H1 (cell line): ENCODE measurements at regions not wholly inside any gene's neighbourhood (a gene's known extent, or its start where the extent isn't known, plus 50 kb on each side); places are given as distances from the start of the nearest gene placed in this dataset.
A peak's percentile ranks its signal among the peaks of the same experiment; 100 is the strongest.

Experiments used
- CTCF ChIA-PET: fragments of 300-600 bp; sonication (Branson Sonifier 250); formaldehyde crosslinking; loops from one replicate; lab custom pipeline; 2021; ENCODE audit not compliant: partially characterized antibody; lab: Charles Lee
- POLR2A ChIA-PET: fragments of 300-600 bp; sonication (Branson Sonifier 250); formaldehyde crosslinking; loops from one replicate; lab custom pipeline; 2021; ENCODE audit warnings: inconsistent platforms; ENCODE audit not compliant: partially characterized antibody; lab: Charles Lee
- DNase-seq, 2 experiments: peaks; one replicate each; pipeline versions ENCODE4 v3.0.0 to v3.0.0-alpha.2; 2010 to 2022; ENCODE audit warnings: low spot score in 2 of 2, low read depth in 1 of 2, mixed read lengths in 1 of 2
- FAIRE-seq: peaks from 2 replicates; lab custom pipeline; 2011; peaks lifted over from hg19 to GRCh38; lab: Jason Lieb, UNC
- H2AFZ ChIP-seq: 2 replicates; pipeline ENCODE4 v1.8.1; 2012; ENCODE audit warnings: low read length, inconsistent platforms
- H2AK5ac ChIP-seq: 2 replicates; pipeline ENCODE4 v1.6.1; 2013; ENCODE audit warnings: low read depth, low read length
- H2BK120ac ChIP-seq: replicated peaks from 2 replicates; pipeline ENCODE3; 2013; ENCODE audit warnings: low read depth, low read length, inconsistent platforms
- H2BK12ac ChIP-seq: 2 replicates; pipeline ENCODE4 v1.6.1; 2013; ENCODE audit warnings: low read depth, low read length
- H2BK15ac ChIP-seq: 2 replicates; pipeline ENCODE4 v1.6.1; 2013; ENCODE audit warnings: low read length
- H2BK20ac ChIP-seq: 2 replicates; pipeline ENCODE4 v1.6.1; 2013; ENCODE audit warnings: low read length
- H2BK5ac ChIP-seq: 2 replicates; pipeline ENCODE4 v1.6.1; 2013; ENCODE audit warnings: low read depth, low read length
- H3K14ac ChIP-seq: 2 replicates; pipeline ENCODE4 v1.6.1; 2013; ENCODE audit warnings: inconsistent platforms; ENCODE audit not compliant: insufficient read length
- H3K18ac ChIP-seq: 2 replicates; pipeline ENCODE4 v1.6.1; 2013; ENCODE audit warnings: low read length; ENCODE audit errors: extremely low read depth
- H3K23ac ChIP-seq: 2 replicates; pipeline ENCODE4 v1.6.1; 2013; ENCODE audit warnings: inconsistent platforms; ENCODE audit not compliant: insufficient read length
- H3K23me2 ChIP-seq: 2 replicates; pipeline ENCODE4 v1.6.1; 2013; ENCODE audit warnings: low read depth, low read length
- H3K27ac ChIP-seq: 2 replicates; pipeline ENCODE4 v1.6.1; 2011; ENCODE audit warnings: low read depth, low read length, inconsistent platforms
- H3K27me3 ChIP-seq, 4 experiments: replicated peaks in 1 of 4; 1 replicate in 1 of 4; 2 replicates in 3 of 4; pipeline versions ENCODE4 v1.6.1 to v1.8.1; 2011 to 2013; ENCODE audit warnings: low read length in 3 of 4, mild to moderate bottlenecking in 3 of 4, inconsistent platforms in 2 of 4, mixed read lengths in 2 of 4, moderate library complexity in 1 of 4; ENCODE audit not compliant: control insufficient read depth in 3 of 4, insufficient read depth in 3 of 4; ENCODE audit errors: extremely low read depth in 1 of 4
- H3K36me3 ChIP-seq, 4 experiments: 2 replicates each; pipeline versions ENCODE4 v1.6.1 to v1.8.1; 2011 to 2013; ENCODE audit warnings: mild to moderate bottlenecking in 4 of 4, low read length in 3 of 4, moderate library complexity in 2 of 4, control low read depth in 1 of 4, inconsistent platforms in 1 of 4; ENCODE audit not compliant: insufficient read depth in 4 of 4, control insufficient read depth in 2 of 4
- H3K4ac ChIP-seq: replicated peaks from 2 replicates; pipeline ENCODE3; 2013; ENCODE audit warnings: low read length, low read depth, mixed read lengths, inconsistent platforms; ENCODE audit not compliant: insufficient read length
- H3K4me1 ChIP-seq, 4 experiments: replicated peaks in 1 of 4; 1 replicate in 1 of 4; 2 replicates in 3 of 4; pipeline versions ENCODE4 v1.6.1 to v1.8.1; 2011 to 2013; ENCODE audit warnings: low read length in 3 of 4, inconsistent platforms in 2 of 4, mixed read lengths in 1 of 4; ENCODE audit not compliant: insufficient read depth in 4 of 4, control insufficient read depth in 3 of 4
- H3K4me2 ChIP-seq, 2 experiments: 2 replicates each; pipeline versions ENCODE4 v1.6.1 to v1.8.1; 2011 to 2013; ENCODE audit warnings: low read depth in 2 of 2, low read length in 2 of 2, control low read depth in 1 of 2, inconsistent platforms in 1 of 2, mild to moderate bottlenecking in 1 of 2; ENCODE audit not compliant: insufficient read depth in 1 of 2
- H3K4me3 ChIP-seq, 4 experiments: fragments of 200-600, 300-600 bp in 1 of 4; sonication (generic), shearing (Covaris generic), sonication (Bioruptor Twin) in 1 of 4; 2 replicates each; pipeline versions ENCODE4 v1.5.1 to v1.8.1; 2011 to 2016; ENCODE audit warnings: low read length in 4 of 4, low read depth in 3 of 4, control low read depth in 2 of 4, inconsistent platforms in 2 of 4, mild to moderate bottlenecking in 2 of 4, mixed read lengths in 1 of 4, moderate library complexity in 1 of 4; ENCODE audit not compliant: insufficient read depth in 2 of 4; ENCODE audit errors: extremely low read depth in 1 of 4
- H3K56ac ChIP-seq: replicated peaks from 2 replicates; pipeline ENCODE3; 2013; ENCODE audit warnings: low read depth, mild to moderate bottlenecking, mixed read lengths, low read length, inconsistent platforms; ENCODE audit not compliant: insufficient read length
- H3K79me1 ChIP-seq: 2 replicates; pipeline ENCODE4 v1.6.1; 2013; ENCODE audit warnings: low read depth, low read length, control low read depth
- H3K79me2 ChIP-seq, 2 experiments: 2 replicates each; pipeline versions ENCODE4 v1.6.1 to v1.8.1; 2012 to 2013; ENCODE audit warnings: low read length in 2 of 2, mild to moderate bottlenecking in 2 of 2, inconsistent platforms in 1 of 2; ENCODE audit not compliant: insufficient read depth in 2 of 2, control insufficient read depth in 1 of 2
- H3K9ac ChIP-seq, 4 experiments: replicated peaks in 1 of 4; 1 replicate in 1 of 4; 2 replicates in 3 of 4; pipeline versions ENCODE4 v1.6.1 to v1.8.1; 2011 to 2013; ENCODE audit warnings: low read depth in 3 of 4, low read length in 3 of 4, control low read depth in 2 of 4, mild to moderate bottlenecking in 2 of 4, moderate library complexity in 2 of 4, inconsistent platforms in 1 of 4; ENCODE audit errors: extremely low read depth in 1 of 4
- H3K9me3 ChIP-seq, 2 experiments: 2 replicates each; pipeline versions ENCODE4 v1.6.1 to v1.8.1; 2012 to 2013; ENCODE audit warnings: mild to moderate bottlenecking in 2 of 2, moderate library complexity in 2 of 2, control low read depth in 1 of 2, inconsistent platforms in 1 of 2, low read depth in 1 of 2, low read length in 1 of 2, mixed read lengths in 1 of 2; ENCODE audit not compliant: insufficient read depth in 2 of 2
- H4K20me1 ChIP-seq, 2 experiments: replicated peaks in 1 of 2; 2 replicates each; pipeline versions ENCODE3 to v1.8.1; 2011 to 2013; ENCODE audit warnings: inconsistent platforms in 2 of 2, low read length in 2 of 2, mild to moderate bottlenecking in 1 of 2; ENCODE audit not compliant: insufficient read depth in 2 of 2, control insufficient read depth in 1 of 2
- H4K5ac ChIP-seq: 2 replicates; pipeline ENCODE4 v1.6.1; 2013; ENCODE audit warnings: low read length, low read depth, mixed read lengths, inconsistent platforms; ENCODE audit not compliant: insufficient read length
- H4K8ac ChIP-seq: 2 replicates; pipeline ENCODE4 v1.8.0; 2013; ENCODE audit warnings: mild to moderate bottlenecking, moderate library complexity, low read length, inconsistent platforms; ENCODE audit not compliant: insufficient read depth; ENCODE audit errors: extremely low read depth
- H4K91ac ChIP-seq: replicated peaks from 2 replicates; pipeline ENCODE3; 2013; ENCODE audit warnings: low read length, mixed read lengths, inconsistent platforms; ENCODE audit not compliant: insufficient read length
- ASH2L ChIP-seq: fragments of 200-600, 300-600 bp; sonication (generic); IDR thresholded peaks from one replicate; pipeline ENCODE4 v1.7.1; 2017; ENCODE audit warnings: low read length
- BACH1 ChIP-seq: IDR thresholded peaks from 2 replicates; pipeline ENCODE4 v1.6.1; 2012; ENCODE audit warnings: low read length, improper control_type of control experiment
- CEBPB ChIP-seq: IDR thresholded peaks from 2 replicates; pipeline ENCODE4 v1.6.1; 2012; ENCODE audit warnings: low read depth, low read length
- CTBP2 ChIP-seq: IDR thresholded peaks from 2 replicates; pipeline ENCODE4 v1.7.0; 2011; ENCODE audit warnings: borderline replicate concordance, mild to moderate bottlenecking, moderate library complexity, mixed read lengths, low read length; ENCODE audit not compliant: insufficient read depth, insufficient read length
- GABPA ChIP-seq: IDR thresholded peaks from 2 replicates; pipeline ENCODE4 v1.6.1; 2011; ENCODE audit warnings: mild to moderate bottlenecking, low read length, moderate library complexity, borderline replicate concordance; ENCODE audit not compliant: insufficient read depth
- HDAC2 ChIP-seq, 2 experiments: fragments of 300-600 bp in 1 of 2; sonication (generic) in 1 of 2; IDR thresholded peaks; 2 replicates each; pipeline ENCODE4 v1.6.1; 2011 to 2012; ENCODE audit warnings: low read depth in 2 of 2, low read length in 2 of 2, mild to moderate bottlenecking in 2 of 2, moderate library complexity in 2 of 2, borderline replicate concordance in 1 of 2, inconsistent platforms in 1 of 2
- JUND ChIP-seq: IDR thresholded peaks from 2 replicates; pipeline ENCODE4 v1.6.1; 2011; ENCODE audit warnings: mild to moderate bottlenecking, improper control_type of control experiment, low read length
- NANOG ChIP-seq: IDR thresholded peaks from 2 replicates; pipeline ENCODE4 v1.6.1; 2011; ENCODE audit warnings: low read length, low read depth, mild to moderate bottlenecking, inconsistent platforms; ENCODE audit not compliant: insufficient read depth, poor library complexity, severe bottlenecking
- PHF8 ChIP-seq: fragments of 200-600 bp; sonication (generic); conservative IDR thresholded peaks from 2 replicates; pipeline ENCODE4 v1.7.1; 2012; ENCODE audit warnings: low read depth, mild to moderate bottlenecking, inconsistent platforms, low read length, moderate library complexity
- POLR2A ChIP-seq, 2 experiments: IDR thresholded peaks; 1 replicate in 1 of 2; 2 replicates in 1 of 2; pipeline ENCODE4 v1.6.1; 2011; ENCODE audit warnings: low read depth in 2 of 2, low read length in 2 of 2, mild to moderate bottlenecking in 2 of 2; ENCODE audit errors: control extremely low read depth in 1 of 2
- TAF7 ChIP-seq: optimal IDR thresholded peaks from 2 replicates; pipeline ENCODE3; 2011; ENCODE audit warnings: low read depth, mild to moderate bottlenecking, inconsistent platforms, low read length, moderate library complexity, borderline replicate concordance
- ZNF274 ChIP-seq: IDR thresholded peaks from 2 replicates; pipeline ENCODE4 v1.7.0; 2012; ENCODE audit warnings: low read length, borderline replicate concordance; ENCODE audit errors: extremely low read depth
- WGBS, 2 experiments: shearing (Covaris generic) in 1 of 2; methylation state at CpG; one replicate each; pipeline versions ENCODE4 v1.1.6 to v1.1.7; 2013 to 2015; ENCODE audit warnings: low lambda C conversion rate in 2 of 2, mixed read lengths in 2 of 2, inconsistent platforms in 1 of 2, low coverage in 1 of 2, missing lambda C conversion rate in 1 of 2; ENCODE audit not compliant: insufficient replicate concordance in 2 of 2, insufficient coverage in 1 of 2, insufficient read length in 1 of 2; ENCODE audit errors: extremely low coverage in 1 of 2, missing lambda C conversion rate in 1 of 2; 5-methylcytosine and 5-hydroxymethylcytosine counted together

GRCh38 chr2:41949091-41949882 lies 98.5 kb upstream of the PKDCC start:
- no peak for DNase-seq
- peaks cover 4% of the 10 kb centered on the region; the same call in 1 of the 2 replicates for H3K23me2 ChIP-seq
- no peak overlapping the region for H3K23ac ChIP-seq
- H2BK15ac ChIP-seq, result 0 out of 2 replicates have a peak overlapping the region, but pooled peaks have one; percentile 21
- CTCF ChIA-PET, result interaction anchor here (0.6 to 7.2 kb wide), 11 partner anchors 10 to 137 kb away, joined by 3 to 53 read pairs (median 5); no protein-coding TSS in a partner anchor
- no peak overlapping the region for H3K27ac ChIP-seq
- no peak overlapping the region for H2AFZ ChIP-seq
- H3K4me1 ChIP-seq, result peaks cover 19 to 31% (median 23%) of the 10 kb centered on the region in 4 experiments; a peak in 6 of 7 replicates
- POLR2A ChIA-PET, result interaction anchor here (0.6 to 3.6 kb wide), 9 partner anchors 9 to 108 kb away, joined by 3 to 47 read pairs (median 4); partner anchors contain the start of gene PKDCC
- peak overlapping the region; percentile 94 for H2AK5ac ChIP-seq
- no peaks in the 10 kb centered on the region for H3K79me2 ChIP-seq
- H4K91ac ChIP-seq, result peak overlapping the region; percentile 96
- no peak overlapping the region for H3K14ac ChIP-seq
- H4K20me1 ChIP-seq, result no peaks in the 10 kb centered on the region
- peak overlapping the region; percentile 99 for H2BK12ac ChIP-seq
- peak overlapping the region; percentile 93 for H2BK120ac ChIP-seq
- H4K8ac ChIP-seq, result no peak overlapping the region
- peak overlapping the region; percentile 96 for H3K4ac ChIP-seq
- H3K4me3 ChIP-seq, result no peak overlapping the region; a peak in 1 of 8 replicates
- no peak overlapping the region for H3K56ac ChIP-seq
- WGBS, 2 experiments, result 54% methylated on average over 7 of the region's 7 CpGs; no CpG with 5 or more reads in 1 of the 2 experiments
- no peaks in the 10 kb centered on the region for H3K27me3 ChIP-seq
- H3K79me1 ChIP-seq, result no peaks in the 10 kb centered on the region
- H4K5ac ChIP-seq, result peak overlapping the region; percentile 60
- no peaks in the 10 kb centered on the region for H3K9me3 ChIP-seq
- peak overlapping the region; percentile 59 to 71; a peak in 3 of 4 replicates for H3K4me2 ChIP-seq
- peak overlapping the region; percentile 98 for H2BK20ac ChIP-seq
- H3K9ac ChIP-seq, result no peak overlapping the region
- no peaks in the 10 kb centered on the region for H3K36me3 ChIP-seq
- no peak for FAIRE-seq
- peak overlapping the region; percentile 96 for H3K18ac ChIP-seq
- H2BK5ac ChIP-seq, result peak overlapping the region; percentile 97
- no peak for TF ChIP-seq TAF7
- TF ChIP-seq HDAC2 (IDR thresholded peaks at IDR 0.05; ENCODE audit: borderline replicate concordance in 1 of 2, low read depth in 2 of 2, low read length in 2 of 2), result no peak
- TF ChIP-seq BACH1, result no peak
- no peak for TF ChIP-seq JUND
- no peak for TF ChIP-seq CTBP2
- TF ChIP-seq NANOG, result no peak
- TF ChIP-seq ASH2L, result no peak
- TF ChIP-seq PHF8, result no peak
- no peak for TF ChIP-seq ZNF274
- no peak for TF ChIP-seq POLR2A (IDR thresholded peaks at IDR 0.05; ENCODE audit: control extremely low read depth in 1 of 2, low read depth in 2 of 2, low read length in 2 of 2)
- no peak for TF ChIP-seq GABPA
- TF ChIP-seq CEBPB, result no peak
